ENCODE measurements at regions not wholly inside any gene's neighbourhood (a gene's known extent, or its start where the extent isn't known, plus 50 kb on each side); places are given as distances from the start of the nearest gene placed in this dataset.
"Not testable (repeated sequence)": the region's sequence is repeated elsewhere in the genome, so short reads cannot be mapped to it uniquely, and the experiment has no call there.

DNA sequence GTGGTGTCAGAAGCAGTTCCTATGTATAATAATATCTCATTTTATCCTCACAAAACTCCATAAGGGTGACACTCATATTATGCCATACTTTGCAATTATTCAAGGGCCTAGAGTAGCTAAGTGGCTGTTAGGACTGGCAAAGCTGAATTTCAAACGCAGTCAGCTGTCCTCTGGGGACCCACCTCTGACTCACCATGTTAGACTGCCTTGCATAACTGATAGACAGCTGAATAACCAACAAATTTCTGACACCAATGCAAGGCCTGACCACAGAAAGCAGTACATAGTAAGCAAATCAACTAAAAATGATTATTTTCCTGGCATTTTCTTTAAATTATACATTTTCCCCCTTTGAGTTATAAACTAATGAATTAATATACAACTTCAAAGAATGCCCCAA, 251.6 kb upstream of the PTGER4 start:
- Mint-ChIP-seq H3K27me3 (ENCODE audit: low read depth) (no peaks in the 10 kb centered on the region), H3K4me1 (ENCODE audit: low read depth) (peaks cover 13% of the 10 kb centered on the region), H3K9me3 (ENCODE audit: low read depth) (peaks cover 12% of the 10 kb centered on the region), H3K4me3 (ENCODE audit: unreplicated experiment) (no peak overlapping the region), H3K27ac (ENCODE audit: unreplicated experiment) (no peak overlapping the region), H3K36me3 (ENCODE audit: low read depth) (peaks cover 2% of the 10 kb centered on the region)
- DNase-seq (ENCODE audit: low spot score): no peak
- TF ChIP-seq, protein P1, sequence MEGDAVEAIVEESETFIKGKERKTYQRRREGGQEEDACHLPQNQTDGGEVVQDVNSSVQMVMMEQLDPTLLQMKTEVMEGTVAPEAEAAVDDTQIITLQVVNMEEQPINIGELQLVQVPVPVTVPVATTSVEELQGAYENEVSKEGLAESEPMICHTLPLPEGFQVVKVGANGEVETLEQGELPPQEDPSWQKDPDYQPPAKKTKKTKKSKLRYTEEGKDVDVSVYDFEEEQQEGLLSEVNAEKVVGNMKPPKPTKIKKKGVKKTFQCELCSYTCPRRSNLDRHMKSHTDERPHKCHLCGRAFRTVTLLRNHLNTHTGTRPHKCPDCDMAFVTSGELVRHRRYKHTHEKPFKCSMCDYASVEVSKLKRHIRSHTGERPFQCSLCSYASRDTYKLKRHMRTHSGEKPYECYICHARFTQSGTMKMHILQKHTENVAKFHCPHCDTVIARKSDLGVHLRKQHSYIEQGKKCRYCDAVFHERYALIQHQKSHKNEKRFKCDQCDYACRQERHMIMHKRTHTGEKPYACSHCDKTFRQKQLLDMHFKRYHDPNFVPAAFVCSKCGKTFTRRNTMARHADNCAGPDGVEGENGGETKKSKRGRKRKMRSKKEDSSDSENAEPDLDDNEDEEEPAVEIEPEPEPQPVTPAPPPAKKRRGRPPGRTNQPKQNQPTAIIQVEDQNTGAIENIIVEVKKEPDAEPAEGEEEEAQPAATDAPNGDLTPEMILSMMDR (IDR thresholded peaks at IDR 0.05): no peak

GRCh38 chr5:40417046-40417810, 262.5 kb upstream of the PTGER4 start:
- H3K27me3 Mint-ChIP-seq (ENCODE audit: low read depth); H3K4me3 Mint-ChIP-seq (ENCODE audit: unreplicated experiment); H3K4me1 Mint-ChIP-seq (ENCODE audit: low read depth); H3K27ac Mint-ChIP-seq (ENCODE audit: unreplicated experiment); DNase-seq (ENCODE audit: low spot score): not testable (repeated sequence)
- H3K9me3 Mint-ChIP-seq (ENCODE audit: low read depth): peaks cover 21% of the 10 kb centered on the region
- peaks cover 13% of the 10 kb centered on the region for H3K36me3 Mint-ChIP-seq (ENCODE audit: low read depth)

DNA sequence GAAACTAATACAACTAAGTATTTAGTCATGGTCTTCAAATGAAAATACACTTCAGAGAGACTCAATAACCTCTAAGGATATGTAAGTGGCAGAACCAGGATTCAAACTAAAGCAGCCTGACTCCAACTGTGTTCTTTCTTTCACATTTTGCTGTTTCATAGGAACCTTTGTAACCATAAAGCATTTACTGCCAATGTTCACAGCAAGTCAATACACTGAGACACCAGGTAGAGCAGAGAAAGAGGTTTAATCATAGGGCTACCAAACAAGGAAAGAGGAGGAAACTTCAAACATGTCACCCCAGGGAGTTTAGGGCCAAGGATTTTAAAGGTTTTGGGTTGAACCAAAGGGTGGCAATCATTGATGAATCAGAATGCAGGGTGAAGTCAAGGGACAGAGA, 263.1 kb upstream of the PTGER4 start:
- no peaks in the 10 kb centered on the region for H3K27me3 Mint-ChIP-seq (ENCODE audit: low read depth)
- H3K4me3 Mint-ChIP-seq (ENCODE audit: unreplicated experiment): no peak overlapping the region
- peaks cover under 1% of the 10 kb centered on the region for H3K4me1 Mint-ChIP-seq (ENCODE audit: low read depth)
- peaks cover 16% of the 10 kb centered on the region for H3K9me3 Mint-ChIP-seq (ENCODE audit: low read depth)
- no peak for DNase-seq (ENCODE audit: low spot score)
- no peak overlapping the region for H3K27ac Mint-ChIP-seq (ENCODE audit: unreplicated experiment)
- H3K36me3 Mint-ChIP-seq (ENCODE audit: low read depth): peaks cover 8% of the 10 kb centered on the region
- TF ChIP-seq, protein P1 (IDR thresholded peaks at IDR 0.05): no peak

DNA sequence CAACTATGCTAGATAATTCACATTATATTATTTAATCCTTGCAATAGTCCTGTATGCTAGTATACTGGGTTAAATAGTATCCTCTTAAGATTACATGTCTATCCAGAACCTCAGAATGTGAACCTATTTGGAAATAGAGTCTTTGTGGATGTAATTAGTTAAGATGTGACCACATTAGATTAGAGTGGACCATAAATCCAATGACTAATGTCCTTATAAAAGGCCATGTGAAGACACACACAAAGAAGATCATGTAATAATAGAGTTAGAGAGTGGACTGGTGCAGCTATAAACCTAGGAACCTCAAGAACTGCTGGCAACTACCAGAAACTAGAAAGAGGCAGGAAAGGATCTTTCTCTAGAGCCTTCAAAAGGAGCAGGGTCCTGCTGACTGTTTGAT, 263.6 kb upstream of the PTGER4 start:
- H3K27ac Mint-ChIP-seq (ENCODE audit: unreplicated experiment): no peak overlapping the region
- DNase-seq (ENCODE audit: low spot score): no peak
- peaks cover 7% of the 10 kb centered on the region for H3K36me3 Mint-ChIP-seq (ENCODE audit: low read depth)
- peaks cover 5% of the 10 kb centered on the region for H3K4me1 Mint-ChIP-seq (ENCODE audit: low read depth)
- H3K9me3 Mint-ChIP-seq (ENCODE audit: low read depth): peaks cover 13% of the 10 kb centered on the region
- H3K27me3 Mint-ChIP-seq (ENCODE audit: low read depth): no peaks in the 10 kb centered on the region
- TF ChIP-seq, protein P1 (IDR thresholded peaks at IDR 0.05): no peak
- H3K4me3 Mint-ChIP-seq (ENCODE audit: unreplicated experiment): no peak overlapping the region

DNA sequence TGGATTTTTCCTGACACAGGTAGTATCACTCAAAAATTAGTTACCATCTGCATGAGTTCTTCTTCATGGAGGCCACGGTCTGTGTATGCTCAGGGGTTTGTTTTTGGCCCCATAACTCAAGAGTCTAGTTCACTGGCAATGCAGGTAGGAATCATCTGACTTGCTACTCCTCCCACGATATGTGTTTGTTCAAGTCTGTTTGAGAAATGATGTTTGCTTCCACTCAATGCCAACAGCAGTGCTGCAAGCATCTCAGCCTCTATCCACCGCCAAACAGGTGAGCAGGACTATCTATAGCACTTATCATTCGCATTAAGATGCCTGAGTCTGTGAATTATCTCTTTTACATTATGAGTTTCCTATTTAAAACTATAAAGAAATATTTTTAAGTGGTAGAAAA, 264.8 kb upstream of the PTGER4 start:
- Mint-ChIP-seq H3K27me3 (ENCODE audit: low read depth) (no peaks in the 10 kb centered on the region), H3K27ac (ENCODE audit: unreplicated experiment) (no peak overlapping the region), H3K4me3 (ENCODE audit: unreplicated experiment) (no peak overlapping the region), H3K36me3 (ENCODE audit: low read depth) (peaks cover 4% of the 10 kb centered on the region), H3K4me1 (ENCODE audit: low read depth) (peaks cover 16% of the 10 kb centered on the region), H3K9me3 (ENCODE audit: low read depth) (peaks cover 10% of the 10 kb centered on the region)
- TF ChIP-seq, protein P1 (IDR thresholded peaks at IDR 0.05): no peak
- DNase-seq (ENCODE audit: low spot score): no peak

DNA sequence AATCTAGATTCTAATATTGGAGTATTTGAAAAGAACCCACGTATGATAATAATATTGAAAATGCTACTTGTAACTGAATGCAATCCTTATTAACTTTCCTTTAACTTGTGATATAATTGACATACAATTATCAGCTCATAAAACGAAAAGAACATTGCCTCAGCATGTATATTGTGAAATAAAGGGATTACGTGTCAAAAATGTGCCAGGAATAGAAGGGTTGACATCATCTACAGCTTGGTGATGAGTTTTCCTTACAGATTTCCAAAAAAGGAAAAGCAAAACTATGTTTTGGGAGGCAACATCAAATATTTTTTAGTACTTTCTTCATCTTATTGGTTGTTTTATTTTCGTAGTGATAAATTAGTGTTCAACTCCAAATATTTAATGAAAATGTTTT, 266.0 kb upstream of the PTGER4 start:
- DNase-seq (ENCODE audit: low spot score): no peak
- TF ChIP-seq, protein P1 (IDR thresholded peaks at IDR 0.05): no peak
- peaks cover under 1% of the 10 kb centered on the region for H3K36me3 Mint-ChIP-seq (ENCODE audit: low read depth)
- H3K4me1 Mint-ChIP-seq (ENCODE audit: low read depth): peaks cover 18% of the 10 kb centered on the region
- H3K4me3 Mint-ChIP-seq (ENCODE audit: unreplicated experiment): no peak overlapping the region
- H3K27me3 Mint-ChIP-seq (ENCODE audit: low read depth): no peaks in the 10 kb centered on the region
- peaks cover 6% of the 10 kb centered on the region for H3K9me3 Mint-ChIP-seq (ENCODE audit: low read depth)
- H3K27ac Mint-ChIP-seq (ENCODE audit: unreplicated experiment): no peak overlapping the region
